GM08714 (cell line): ENCODE measurements at regions not wholly inside any gene's neighbourhood (a gene's known extent, or its start where the extent isn't known, plus 50 kb on each side); places are given as distances from the start of the nearest gene placed in this dataset.

Experiments used
- H3K4me3 ChIP-seq: fragments of 200-500 bp; sonication (Bioruptor generic); 2 replicates; pipeline ENCODE4 v1.5.1; 2014; ENCODE audit warnings: mild to moderate bottlenecking, low read length, inconsistent platforms
- ZNF274 ChIP-seq: IDR thresholded peaks from 2 replicates; pipeline ENCODE4 v1.6.1; 2012; ENCODE audit warnings: mild to moderate bottlenecking, low read depth, low read length

GRCh38 chr1:195948123-195948895, 659.9 kb downstream of the KCNT2 start:
- TF ChIP-seq ZNF274 = no peak
- no peak overlapping the region for H3K4me3 ChIP-seq

GRCh38 chr1:195946500-195946899, 661.7 kb downstream of the KCNT2 start:
- no peak overlapping the region for H3K4me3 ChIP-seq
- TF ChIP-seq ZNF274 = no peak

- H3K4me3 ChIP-seq = no peak overlapping the region
- TF ChIP-seq ZNF274 = no peak
Observed at GRCh38 chr1:195941795-195942194, 666.4 kb downstream of the KCNT2 start.

GRCh38 chr1:195941314-195941713, 666.9 kb downstream of the KCNT2 start:
- TF ChIP-seq ZNF274 = no peak
- H3K4me3 ChIP-seq = no peak overlapping the region

GRCh38 chr1:195939844-195940243, 668.4 kb downstream of the KCNT2 start:
- no peak for TF ChIP-seq ZNF274
- H3K4me3 ChIP-seq = no peak overlapping the region

GRCh38 chr1:195934817-195935553, 673.3 kb downstream of the KCNT2 start:
- no peak for TF ChIP-seq ZNF274
- H3K4me3 ChIP-seq = no peak overlapping the region

- H3K4me3 ChIP-seq = no peak overlapping the region
- TF ChIP-seq ZNF274 = no peak
Observed at GRCh38 chr1:195933835-195934234, 674.4 kb downstream of the KCNT2 start.

- no peak for TF ChIP-seq ZNF274
- H3K4me3 ChIP-seq = no peak overlapping the region
Observed at GRCh38 chr1:195915826-195916225, 692.4 kb downstream of the KCNT2 start.

GRCh38 chr1:195909061-195909460, 699.2 kb downstream of the KCNT2 start:
- TF ChIP-seq ZNF274 = no peak
- H3K4me3 ChIP-seq = no peak overlapping the region

- no peak overlapping the region for H3K4me3 ChIP-seq
- no peak for TF ChIP-seq ZNF274
Observed at GRCh38 chr1:195908121-195908520, 700.1 kb downstream of the KCNT2 start.

GRCh38 chr1:195903203-195903602, 705.0 kb downstream of the KCNT2 start:
- H3K4me3 ChIP-seq = no peak overlapping the region
- TF ChIP-seq ZNF274 = no peak

- H3K4me3 ChIP-seq = no peak overlapping the region
- TF ChIP-seq ZNF274 = no peak
Observed at GRCh38 chr1:195902779-195903178, 705.5 kb downstream of the KCNT2 start.

- H3K4me3 ChIP-seq = no peak overlapping the region
- no peak for TF ChIP-seq ZNF274
Observed at GRCh38 chr1:195899762-195900352, 708.4 kb downstream of the KCNT2 start.

- H3K4me3 ChIP-seq = no peak overlapping the region
- no peak for TF ChIP-seq ZNF274
Observed at GRCh38 chr1:195898924-195899323, 709.3 kb downstream of the KCNT2 start.

- no peak for TF ChIP-seq ZNF274
- H3K4me3 ChIP-seq = no peak overlapping the region
Observed at GRCh38 chr1:195898373-195898772, 709.9 kb downstream of the KCNT2 start.

- H3K4me3 ChIP-seq = no peak overlapping the region
- no peak for TF ChIP-seq ZNF274
Observed at GRCh38 chr1:195897076-195897475, 711.2 kb downstream of the KCNT2 start.
